GM12891 (cell line): ENCODE measurements at regions not wholly inside any gene's neighbourhood (a gene's known extent, or its start where the extent isn't known, plus 50 kb on each side); places are given as distances from the start of the nearest gene placed in this dataset.

Experiments
- POLR2A ChIP-seq: IDR thresholded peaks from 2 replicates; pipeline ENCODE4 v1.6.1; 2011; ENCODE audit warnings: low read depth, low read length, control low read depth
- POLR2AphosphoS5 ChIP-seq: IDR thresholded peaks from 2 replicates; pipeline ENCODE4 v1.6.1; 2011; ENCODE audit warnings: low read depth, low read length, control low read depth
- SPI1 ChIP-seq: IDR thresholded peaks from 2 replicates; pipeline ENCODE4 v1.6.1; 2011; ENCODE audit warnings: low read depth, low read length, control low read depth

GRCh38 chr5:114612406-114612805 is 250.5 kb downstream of the KCNN2 start:
- TF ChIP-seq POLR2A: no peak
- no peak for TF ChIP-seq POLR2AphosphoS5
- TF ChIP-seq SPI1: no peak
